GM12874 (cell line): ENCODE measurements at regions not wholly inside any gene's neighbourhood (a gene's known extent, or its start where the extent isn't known, plus 50 kb on each side); places are given as distances from the start of the nearest gene placed in this dataset.

ENCODE experiments used
- TF ChIP-seq, protein P1 (sequence below): IDR thresholded peaks from 2 replicates; pipeline ENCODE4 v1.5.1; 2011; ENCODE audit warnings: low read depth, mild to moderate bottlenecking, control low read depth, low read length, moderate library complexity; ENCODE audit not compliant: insufficient read depth

GRCh38 chr11:96798445-96798844 is 408.6 kb downstream of the JRKL start:
- TF ChIP-seq, protein P1, sequence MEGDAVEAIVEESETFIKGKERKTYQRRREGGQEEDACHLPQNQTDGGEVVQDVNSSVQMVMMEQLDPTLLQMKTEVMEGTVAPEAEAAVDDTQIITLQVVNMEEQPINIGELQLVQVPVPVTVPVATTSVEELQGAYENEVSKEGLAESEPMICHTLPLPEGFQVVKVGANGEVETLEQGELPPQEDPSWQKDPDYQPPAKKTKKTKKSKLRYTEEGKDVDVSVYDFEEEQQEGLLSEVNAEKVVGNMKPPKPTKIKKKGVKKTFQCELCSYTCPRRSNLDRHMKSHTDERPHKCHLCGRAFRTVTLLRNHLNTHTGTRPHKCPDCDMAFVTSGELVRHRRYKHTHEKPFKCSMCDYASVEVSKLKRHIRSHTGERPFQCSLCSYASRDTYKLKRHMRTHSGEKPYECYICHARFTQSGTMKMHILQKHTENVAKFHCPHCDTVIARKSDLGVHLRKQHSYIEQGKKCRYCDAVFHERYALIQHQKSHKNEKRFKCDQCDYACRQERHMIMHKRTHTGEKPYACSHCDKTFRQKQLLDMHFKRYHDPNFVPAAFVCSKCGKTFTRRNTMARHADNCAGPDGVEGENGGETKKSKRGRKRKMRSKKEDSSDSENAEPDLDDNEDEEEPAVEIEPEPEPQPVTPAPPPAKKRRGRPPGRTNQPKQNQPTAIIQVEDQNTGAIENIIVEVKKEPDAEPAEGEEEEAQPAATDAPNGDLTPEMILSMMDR = no peak

GRCh38 chr11:96815236-96815635 is 425.4 kb downstream of the JRKL start:
- TF ChIP-seq, protein P1 = no peak

- TF ChIP-seq, protein P1 = no peak
Measured at GRCh38 chr11:96817482-96818399, 427.9 kb downstream of the JRKL start.

DNA sequence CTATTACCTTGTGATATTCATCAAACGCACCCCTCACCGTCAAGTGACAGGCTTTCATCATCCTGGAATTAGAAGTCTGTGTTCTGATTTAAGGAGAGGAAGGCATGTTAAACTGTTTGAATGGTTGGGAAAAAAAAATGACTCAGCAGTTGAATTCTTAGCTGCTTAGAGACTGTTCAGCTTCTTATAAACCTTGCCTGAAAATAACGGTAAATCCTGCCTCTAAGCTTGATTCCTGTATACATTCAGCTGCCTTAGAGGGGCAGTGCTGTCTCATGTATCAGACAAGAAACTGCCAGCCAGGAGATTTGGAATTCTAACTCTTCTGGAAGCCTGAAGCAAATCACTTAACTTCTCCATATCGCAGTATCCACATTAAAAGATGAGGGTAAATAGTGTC is 437.4 kb downstream of the JRKL start:
- TF ChIP-seq, protein P1 = no peak

GRCh38 chr11:96841792-96842191 is 452.0 kb downstream of the JRKL start:
- TF ChIP-seq, protein P1 = no peak

DNA sequence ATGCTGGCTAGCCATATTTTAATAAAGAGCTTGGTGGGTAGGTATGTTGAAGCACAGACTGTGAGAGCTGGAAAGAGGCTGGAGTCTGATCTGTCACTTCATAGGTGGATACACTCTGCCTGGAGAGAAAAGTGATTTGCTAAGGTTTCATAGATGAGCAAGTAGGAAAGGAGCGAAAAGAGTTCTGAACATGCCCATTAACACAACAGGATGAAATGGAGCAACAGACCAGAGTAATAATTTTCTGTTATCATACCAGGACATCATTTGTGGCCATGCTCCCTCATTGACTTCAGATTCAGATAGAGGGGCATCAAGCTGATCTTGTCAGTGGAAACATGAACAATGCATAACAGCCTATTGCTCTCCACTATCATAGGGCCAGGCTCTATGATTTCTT is 452.9 kb downstream of the JRKL start:
- TF ChIP-seq, protein P1 = no peak

DNA sequence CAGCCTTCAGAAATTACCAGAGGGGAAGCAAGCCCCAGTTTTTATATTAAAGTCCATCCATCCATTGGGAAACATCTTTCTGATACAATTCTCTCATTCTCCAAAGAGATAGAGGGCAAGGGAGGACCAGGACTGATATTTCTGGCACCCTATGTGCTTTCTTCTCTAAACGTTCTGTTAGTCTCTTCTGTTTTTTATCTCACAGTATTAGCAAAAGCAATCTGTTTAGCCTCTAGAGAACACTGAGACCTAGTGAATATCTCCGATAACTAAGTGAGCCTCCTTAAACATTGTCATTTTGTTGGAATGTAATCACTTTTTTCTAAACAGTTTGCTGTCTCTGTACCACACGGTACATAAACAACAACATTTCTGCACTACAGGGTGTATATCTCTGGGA is 464.6 kb downstream of the JRKL start:
- TF ChIP-seq, protein P1 = no peak
